T-cell (primary cell): ENCODE measurements at regions not wholly inside any gene's neighbourhood (a gene's known extent, or its start where the extent isn't known, plus 50 kb on each side); places are given as distances from the start of the nearest gene placed in this dataset.

ENCODE experiments used
- ATAC-seq, 4 experiments: fragments of 200-7000 bp in 3 of 4; fragments of 150-1000 bp in 1 of 4; cut with Tn5 transposase; replicated peaks in 1 of 4; 1 replicate in 3 of 4; 2 replicates in 1 of 4; pipeline ENCODE4 v1.10.0; 2021; ENCODE audit warnings: moderate library complexity in 3 of 4, mild to moderate bottlenecking in 2 of 4, moderate number of reproducible peaks in 1 of 4
- CTCF ChIA-PET, 2 donors: fragments of 300-600 bp; sonication (Branson Sonifier 250); formaldehyde crosslinking; loops; one replicate each; lab custom pipeline; 2022; ENCODE audit warnings: antibody characterized with exemption in 2 of 2; lab: Charles Lee
- POLR2A ChIA-PET, 2 donors: fragments of 300-600 bp; sonication (Branson Sonifier 250); formaldehyde crosslinking; loops; one replicate each; lab custom pipeline; 2022; ENCODE audit warnings: antibody characterized with exemption in 2 of 2; lab: Charles Lee
- DNase-seq, 35 experiments: peaks; one replicate each; pipeline versions ENCODE4 v3.0.0 to v3.0.0-alpha.2; 2013 to 2023
- H3K27ac ChIP-seq: one replicate; pipeline ENCODE4 v1.5.1; 2013; ENCODE audit warnings: low read length
- H3K27me3 ChIP-seq, 2 experiments: replicated peaks in 1 of 2; 1 replicate in 1 of 2; 2 replicates in 1 of 2; pipeline versions ENCODE4 v1.6.1 to v1.7.0; 2013; ENCODE audit warnings: low read length in 1 of 2, mixed read lengths in 1 of 2; ENCODE audit not compliant: control insufficient read depth in 2 of 2, insufficient read depth in 2 of 2; ENCODE audit errors: extremely low read depth in 1 of 2
- H3K36me3 ChIP-seq, 2 donors: 1 replicate in 1 of 2; 2 replicates in 1 of 2; pipeline versions ENCODE4 v1.6.1 to v1.7.0; 2013; ENCODE audit warnings: low read length in 1 of 2; ENCODE audit not compliant: control insufficient read depth in 2 of 2, insufficient read depth in 1 of 2; ENCODE audit errors: extremely low read depth in 1 of 2
- H3K4me1 ChIP-seq, 2 experiments: 1 replicate in 1 of 2; 2 replicates in 1 of 2; pipeline versions ENCODE4 v1.6.1 to v1.7.0; 2013; ENCODE audit warnings: low read length in 2 of 2, mixed read lengths in 1 of 2; ENCODE audit not compliant: insufficient read depth in 2 of 2, control insufficient read depth in 1 of 2; ENCODE audit errors: extremely low read depth in 1 of 2
- H3K4me3 ChIP-seq, 2 donors: 1 replicate in 1 of 2; 2 replicates in 1 of 2; pipeline versions ENCODE4 v1.5.1 to v1.7.0; 2013; ENCODE audit warnings: mild to moderate bottlenecking in 2 of 2, low read length in 1 of 2, moderate library complexity in 1 of 2; ENCODE audit not compliant: control insufficient read depth in 1 of 2; ENCODE audit errors: extremely low read depth in 1 of 2
- H3K9me3 ChIP-seq: 2 replicates; pipeline ENCODE4 v1.7.0; 2013
- H3K27ac Mint-ChIP-seq, 2 donors: one replicate each; pipeline ENCODE4 v1.8.0; 2020 to 2021; ENCODE audit warnings: mild to moderate bottlenecking in 2 of 2, mixed read lengths in 2 of 2
- H3K27me3 Mint-ChIP-seq, 2 donors: one replicate each; pipeline ENCODE4 v1.8.0; 2021 to 2022; ENCODE audit warnings: mixed read lengths in 2 of 2
- H3K36me3 Mint-ChIP-seq: one replicate; pipeline ENCODE4 v1.8.0; 2021; ENCODE audit warnings: mixed read lengths
- H3K4me1 Mint-ChIP-seq, 3 donors: one replicate each; pipeline ENCODE4 v1.8.0; 2020 to 2022; ENCODE audit warnings: mixed read lengths in 3 of 3, mild to moderate bottlenecking in 1 of 3
- H3K4me3 Mint-ChIP-seq, 3 donors: one replicate each; pipeline ENCODE4 v1.8.0; 2020 to 2022; ENCODE audit warnings: mild to moderate bottlenecking in 3 of 3, mixed read lengths in 3 of 3, moderate library complexity in 3 of 3
- H3K9me3 Mint-ChIP-seq, 3 donors: one replicate each; pipeline ENCODE4 v1.8.0; 2020 to 2022; ENCODE audit warnings: mixed read lengths in 3 of 3
- WGBS: methylation state at CpG from one replicate; pipeline ENCODE4 v1.1.5; 2013; ENCODE audit warnings: missing lambda C conversion rate; ENCODE audit not compliant: insufficient coverage; 5-methylcytosine and 5-hydroxymethylcytosine counted together

DNA sequence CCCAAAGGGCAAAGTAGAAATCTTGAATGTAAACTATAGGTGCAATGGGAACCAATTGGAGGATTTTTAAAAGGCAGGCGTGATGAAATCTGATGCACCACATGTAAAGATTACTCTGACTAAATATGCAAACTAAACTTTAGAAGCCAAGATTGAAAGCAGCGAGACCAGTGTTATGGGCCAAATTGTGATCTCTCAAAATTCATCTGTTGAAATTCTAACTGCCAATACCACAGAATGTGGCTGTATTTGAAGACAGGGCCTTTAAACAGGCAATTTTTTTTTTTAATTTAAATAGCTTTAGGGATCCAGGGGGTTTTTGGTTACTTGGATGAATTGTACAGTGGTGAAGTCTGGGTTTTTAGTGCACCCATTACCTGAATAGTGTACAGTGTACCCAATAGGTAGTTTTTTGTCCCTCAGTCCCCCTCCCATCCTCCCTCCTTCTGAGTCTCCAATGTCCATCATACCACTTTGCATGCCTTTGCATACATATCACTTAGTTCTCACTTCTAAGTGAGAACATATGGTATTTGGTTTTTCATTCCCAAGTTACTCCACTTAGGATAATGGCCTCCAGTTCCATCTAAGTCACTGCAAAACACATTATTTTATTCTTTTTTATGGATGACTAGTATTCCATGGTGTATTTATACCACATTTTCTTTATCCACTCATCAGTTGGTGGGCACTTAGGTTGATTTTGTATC is 69.7 kb downstream of the DRD1 start:
- H3K27me3 Mint-ChIP-seq, result peaks cover 37 to 56% of the 10 kb centered on the region in 2 donors
- H3K4me1 Mint-ChIP-seq, result no peaks in the 10 kb centered on the region
- H3K27ac ChIP-seq, result no peak overlapping the region
- H3K36me3 ChIP-seq, result no peaks in the 10 kb centered on the region
- WGBS, result no CpG with 5 or more reads among the region's 2 CpGs
- no peak overlapping the region for H3K4me3 ChIP-seq
- no peaks in the 10 kb centered on the region for H3K9me3 ChIP-seq
- H3K4me3 Mint-ChIP-seq, result no peak overlapping the region
- no peak for DNase-seq
- no peaks in the 10 kb centered on the region for H3K4me1 ChIP-seq
- no peak overlapping the region for H3K27ac Mint-ChIP-seq
- H3K27me3 ChIP-seq, result no peaks in the 10 kb centered on the region
- CTCF ChIA-PET, result no interaction called here
- peaks cover 0 to 4% (median 0%) of the 10 kb centered on the region in 3 donors for H3K9me3 Mint-ChIP-seq
- H3K36me3 Mint-ChIP-seq, result no peaks in the 10 kb centered on the region
- POLR2A ChIA-PET, result no interaction called here
- no peak for ATAC-seq

DNA sequence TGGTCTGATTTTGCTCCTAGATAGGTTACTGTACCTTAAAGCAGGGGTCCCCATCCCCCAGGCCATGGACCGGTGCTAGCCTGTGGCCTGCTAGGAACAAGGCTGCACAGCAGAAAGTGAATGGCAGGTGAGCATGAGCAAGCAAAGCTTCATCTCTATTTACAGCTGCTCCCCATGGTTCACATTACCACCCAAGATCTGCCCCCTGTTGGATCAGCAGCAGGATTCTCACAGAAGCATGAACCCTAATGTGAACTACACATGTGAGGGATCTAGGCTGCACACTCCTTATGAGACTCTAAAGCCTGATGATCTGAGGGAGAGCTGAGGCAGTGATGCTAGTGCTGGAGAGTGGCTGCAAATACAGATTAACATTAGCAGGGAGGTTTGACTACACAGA is 78.1 kb downstream of the DRD1 start:
- H3K27ac Mint-ChIP-seq, result no peak overlapping the region
- CTCF ChIA-PET, result no interaction called here
- no peak for DNase-seq
- Histone ChIP-seq H3K36me3 (no peaks in the 10 kb centered on the region), H3K4me3 (no peak overlapping the region), H3K27me3 (peaks cover 0 to 25% of the 10 kb centered on the region in 2 experiments), H3K4me1 (no peaks in the 10 kb centered on the region), H3K27ac (no peak overlapping the region), H3K9me3 (no peaks in the 10 kb centered on the region)
- H3K27me3 Mint-ChIP-seq, result peaks cover 25 to 40% of the 10 kb centered on the region in 2 donors
- POLR2A ChIA-PET, result no interaction called here
- no peaks in the 10 kb centered on the region for H3K4me1 Mint-ChIP-seq
- WGBS, result 83% methylated on average over 1 of the region's 1 CpG
- no peaks in the 10 kb centered on the region for H3K9me3 Mint-ChIP-seq
- no peak overlapping the region for H3K4me3 Mint-ChIP-seq
- no peaks in the 10 kb centered on the region for H3K36me3 Mint-ChIP-seq
- ATAC-seq, result no peak

DNA sequence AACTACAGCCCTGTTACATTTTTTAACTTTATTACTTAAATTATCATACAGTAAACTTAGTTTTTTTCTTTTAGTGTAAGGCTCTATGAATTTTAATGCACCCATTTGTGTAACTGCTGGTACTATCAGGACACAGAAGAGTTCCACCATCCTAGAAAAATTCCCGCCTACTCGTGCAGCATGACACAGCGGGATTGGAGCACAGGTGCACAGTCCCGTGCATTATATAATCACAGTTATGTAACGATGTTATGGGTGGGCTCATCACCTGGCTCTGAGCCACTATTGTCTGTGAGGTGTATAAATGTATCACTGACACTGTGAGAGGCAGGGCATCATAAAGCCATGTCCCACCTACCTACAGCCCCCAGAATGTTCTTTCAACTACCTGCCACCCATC is 80.7 kb downstream of the DRD1 start:
- CTCF ChIA-PET, result no interaction called here
- H3K27me3 Mint-ChIP-seq, result peaks cover 28 to 33% of the 10 kb centered on the region in 2 donors

DNA sequence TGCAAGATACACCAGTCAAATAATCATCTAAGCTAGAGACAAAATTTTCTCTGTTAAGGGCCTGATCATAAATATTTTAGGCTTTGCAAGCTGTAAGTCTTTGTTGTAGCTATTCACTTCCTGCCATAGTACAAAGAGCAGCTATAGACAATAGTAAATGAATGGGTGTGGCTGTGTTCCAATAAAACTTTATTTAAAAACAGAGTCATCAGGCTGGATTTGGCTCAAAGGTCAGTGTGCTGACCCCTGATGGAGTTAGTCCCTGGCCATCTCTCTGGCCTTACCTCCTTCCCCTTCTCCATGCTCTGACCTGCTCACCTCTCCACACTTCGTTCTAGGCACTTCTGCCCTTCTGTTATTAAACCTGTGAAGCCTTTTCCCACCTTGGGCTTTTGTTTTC is 86.0 kb downstream of the DRD1 start:
- H3K4me1 ChIP-seq, result no peaks in the 10 kb centered on the region
- CTCF ChIA-PET, result interaction anchor here in 1 of 2 donors (0.5 kb wide), 1 partner anchor 26 kb away, joined by 3 read pairs; no protein-coding TSS in a partner anchor
- POLR2A ChIA-PET, result no interaction called here
- no peak overlapping the region for H3K4me3 ChIP-seq
- no peaks in the 10 kb centered on the region for H3K4me1 Mint-ChIP-seq
- H3K27ac Mint-ChIP-seq, result no peak overlapping the region
- WGBS, result 44% methylated on average over 1 of the region's 1 CpG
- H3K27me3 Mint-ChIP-seq, result peaks cover 22 to 29% of the 10 kb centered on the region in 2 donors
- H3K4me3 Mint-ChIP-seq, result no peak overlapping the region
- DNase-seq, result no peak
- no peaks in the 10 kb centered on the region for H3K36me3 Mint-ChIP-seq
- no peaks in the 10 kb centered on the region for H3K36me3 ChIP-seq
- no peaks in the 10 kb centered on the region for H3K9me3 ChIP-seq
- ATAC-seq, result no peak
- H3K27ac ChIP-seq, result no peak overlapping the region
- peaks cover 0 to 15% of the 10 kb centered on the region in 2 experiments for H3K27me3 ChIP-seq
- H3K9me3 Mint-ChIP-seq, result no peaks in the 10 kb centered on the region

More for the DNA sequence above, 80.7 kb downstream of the DRD1 start:
- H3K9me3 Mint-ChIP-seq, result no peaks in the 10 kb centered on the region
- H3K4me1 ChIP-seq, result no peaks in the 10 kb centered on the region
- H3K36me3 Mint-ChIP-seq, result no peaks in the 10 kb centered on the region
- no peaks in the 10 kb centered on the region for H3K9me3 ChIP-seq
- H3K27me3 ChIP-seq, result peaks cover 0 to 24% of the 10 kb centered on the region in 2 experiments
- no peak for ATAC-seq
- POLR2A ChIA-PET, result no interaction called here
- no peak overlapping the region for H3K4me3 Mint-ChIP-seq
- H3K27ac ChIP-seq, result no peak overlapping the region
- no CpG with 5 or more reads among the region's 5 CpGs for WGBS
- H3K27ac Mint-ChIP-seq, result no peak overlapping the region
- no peaks in the 10 kb centered on the region for H3K4me1 Mint-ChIP-seq
- H3K4me3 ChIP-seq, result no peak overlapping the region
- H3K36me3 ChIP-seq, result no peaks in the 10 kb centered on the region
- no peak for DNase-seq

DNA sequence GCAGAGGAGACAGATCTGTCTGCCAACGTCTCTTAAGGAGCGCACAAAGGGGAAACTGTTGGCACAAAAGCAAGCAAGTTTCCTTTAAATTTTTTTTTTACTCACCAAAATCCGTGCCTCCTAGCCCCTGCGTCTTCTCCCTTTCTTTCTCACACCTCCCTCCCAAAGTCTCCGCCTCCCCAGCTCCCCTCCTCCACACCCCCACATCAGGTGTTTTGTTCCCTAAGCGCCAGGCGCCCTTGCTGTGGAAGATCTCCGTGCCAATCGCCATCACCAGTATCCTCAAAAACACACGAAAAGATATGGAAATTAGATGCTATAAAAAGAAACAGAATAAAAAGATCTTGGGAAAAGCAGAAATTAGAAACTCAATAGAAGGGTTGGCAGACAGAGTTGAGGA is 87.6 kb downstream of the DRD1 start:
- Histone ChIP-seq H3K9me3 (no peaks in the 10 kb centered on the region), H3K4me3 (no peak overlapping the region), H3K27ac (no peak overlapping the region), H3K27me3 (peaks cover 0 to 12% of the 10 kb centered on the region in 2 experiments), H3K4me1 (no peaks in the 10 kb centered on the region), H3K36me3 (no peaks in the 10 kb centered on the region)
- no peak for DNase-seq
- Mint-ChIP-seq H3K4me3 (no peak overlapping the region), H3K4me1 (no peaks in the 10 kb centered on the region), H3K9me3 (no peaks in the 10 kb centered on the region), H3K27ac (no peak overlapping the region), H3K36me3 (no peaks in the 10 kb centered on the region), H3K27me3 (peaks cover 15 to 33% of the 10 kb centered on the region in 2 donors)
- no peak for ATAC-seq
- CTCF ChIA-PET, result no interaction called here
- POLR2A ChIA-PET, result no interaction called here
- WGBS, result 75% methylated on average over 5 of the region's 10 CpGs

DNA sequence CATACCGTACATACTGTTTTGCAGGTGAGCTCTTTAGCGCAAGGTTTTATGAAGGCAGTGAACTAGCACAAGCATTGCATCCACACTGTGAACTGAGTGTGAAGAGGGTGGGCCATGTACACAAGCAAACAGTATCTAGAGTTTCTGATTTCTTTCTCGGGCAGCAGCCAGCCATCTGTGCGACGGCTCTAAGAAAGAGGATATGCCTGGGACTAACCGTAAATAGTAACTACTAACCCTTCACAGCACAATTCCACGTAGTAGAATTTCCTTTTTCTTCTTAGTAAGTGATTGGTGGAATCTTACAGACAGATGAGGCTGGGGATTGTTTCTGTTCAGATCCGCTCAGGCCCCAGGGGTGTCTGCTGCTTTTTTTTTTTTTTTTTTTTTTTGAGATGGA is 89.0 kb downstream of the DRD1 start:
- Mint-ChIP-seq H3K27me3 (peaks cover 20 to 33% of the 10 kb centered on the region in 2 donors), H3K4me3 (no peak overlapping the region), H3K9me3 (no peaks in the 10 kb centered on the region), H3K36me3 (no peaks in the 10 kb centered on the region), H3K4me1 (no peaks in the 10 kb centered on the region), H3K27ac (no peak overlapping the region)
- no peak for ATAC-seq
- Histone ChIP-seq H3K4me1 (no peaks in the 10 kb centered on the region), H3K27me3 (peaks cover 0 to 23% of the 10 kb centered on the region in 2 experiments), H3K36me3 (no peaks in the 10 kb centered on the region), H3K9me3 (no peaks in the 10 kb centered on the region), H3K27ac (no peak overlapping the region), H3K4me3 (no peak overlapping the region)
- no peak for DNase-seq
- 100% methylated on average over 2 of the region's 8 CpGs for WGBS
- POLR2A ChIA-PET, result no interaction called here
- CTCF ChIA-PET, result no interaction called here
